Fibroblast of lung (primary cell): ENCODE measurements at regions not wholly inside any gene's neighbourhood (a gene's known extent, or its start where the extent isn't known, plus 50 kb on each side); places are given as distances from the start of the nearest gene placed in this dataset.

ENCODE experiments used
- DNase-seq, 2 donors: peaks; one replicate each; pipeline versions ENCODE4 v3.0.0 to v3.0.0-alpha.2; 2010; ENCODE audit warnings: low read depth in 2 of 2
- H2AFZ ChIP-seq: 2 replicates; pipeline ENCODE4 v1.5.1; 2012; ENCODE audit warnings: low read length, control low read depth, inconsistent platforms
- H3K27ac ChIP-seq: 2 replicates; pipeline ENCODE4 v1.5.1; 2011; ENCODE audit warnings: low read length, control low read depth; ENCODE audit not compliant: insufficient read depth
- H3K27me3 ChIP-seq: 2 replicates; pipeline ENCODE4 v1.5.1; 2011; ENCODE audit warnings: mild to moderate bottlenecking, low read length; ENCODE audit not compliant: control insufficient read depth, insufficient read depth
- H3K36me3 ChIP-seq: 2 replicates; pipeline ENCODE4 v1.5.1; 2011; ENCODE audit warnings: low read length; ENCODE audit not compliant: control insufficient read depth, insufficient read depth
- H3K4me1 ChIP-seq: 2 replicates; pipeline ENCODE4 v1.5.1; 2011; ENCODE audit warnings: low read length; ENCODE audit not compliant: control insufficient read depth, insufficient read depth; ENCODE audit errors: extremely low read depth
- H3K4me2 ChIP-seq: 2 replicates; pipeline ENCODE4 v1.5.1; 2011; ENCODE audit warnings: low read length, control low read depth; ENCODE audit not compliant: insufficient read depth; ENCODE audit errors: extremely low read depth
- H3K4me3 ChIP-seq, 4 experiments: fragments of 200-600 bp in 1 of 4; sonication (generic) in 1 of 4; replicated peaks in 1 of 4; 2 replicates each; pipeline ENCODE4 v1.5.1; 2011 to 2016; ENCODE audit warnings: low read length in 4 of 4, low read depth in 3 of 4, mild to moderate bottlenecking in 3 of 4, control low read depth in 2 of 4, inconsistent platforms in 1 of 4, mixed read lengths in 1 of 4; ENCODE audit not compliant: insufficient read depth in 1 of 4; ENCODE audit errors: control extremely low read depth in 1 of 4
- H3K79me2 ChIP-seq: 2 replicates; pipeline ENCODE4 v1.5.1; 2012; ENCODE audit warnings: mild to moderate bottlenecking, low read length, inconsistent platforms; ENCODE audit not compliant: control insufficient read depth, insufficient read depth
- H3K9ac ChIP-seq: 2 replicates; pipeline ENCODE4 v1.5.1; 2011; ENCODE audit warnings: mild to moderate bottlenecking, low read length, control low read depth; ENCODE audit not compliant: insufficient read depth
- H3K9me3 ChIP-seq: 2 replicates; pipeline ENCODE4 v1.5.1; 2012; ENCODE audit warnings: low read depth, low read length; ENCODE audit not compliant: control insufficient read depth, insufficient read depth
- H4K20me1 ChIP-seq: 2 replicates; pipeline ENCODE4 v1.5.1; 2011; ENCODE audit warnings: low read length; ENCODE audit not compliant: control insufficient read depth, insufficient read depth; ENCODE audit errors: extremely low read depth
- EZH2 ChIP-seq: IDR thresholded peaks from 2 replicates; pipeline ENCODE4 v1.5.1; 2012; ENCODE audit warnings: low read length, control low read depth, mild to moderate bottlenecking; ENCODE audit errors: missing control alignments
- TF ChIP-seq, protein P1 (sequence below), 2 donors: IDR thresholded peaks in 1 of 2; conservative IDR thresholded peaks in 1 of 2; 1 replicate in 1 of 2; 2 replicates in 1 of 2; pipeline ENCODE4 v1.5.1; 2011 to 2012; ENCODE audit warnings: low read length in 2 of 2, control low read depth in 1 of 2, inconsistent platforms in 1 of 2, low read depth in 1 of 2, mild to moderate bottlenecking in 1 of 2

DNA sequence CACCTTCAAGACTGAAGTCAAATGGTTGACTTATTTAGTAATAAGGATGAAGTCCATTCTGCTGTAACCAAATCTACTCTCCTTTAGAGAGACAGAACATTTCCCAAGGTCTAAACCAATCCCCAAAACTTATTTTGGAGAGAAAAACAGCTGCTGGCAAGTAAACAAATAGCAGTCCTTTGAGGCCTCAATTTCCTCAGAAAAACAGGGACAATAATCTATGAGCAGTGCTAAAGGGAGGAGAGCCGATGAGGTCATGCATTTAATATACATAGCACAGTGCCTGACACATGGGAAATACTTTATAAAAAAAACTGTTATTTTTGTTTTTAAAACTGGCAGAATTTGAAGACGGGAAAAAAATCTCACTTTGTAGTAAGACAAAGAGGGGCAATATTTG is 526.0 kb downstream of the EPM2A start:
- TF ChIP-seq, protein P1, sequence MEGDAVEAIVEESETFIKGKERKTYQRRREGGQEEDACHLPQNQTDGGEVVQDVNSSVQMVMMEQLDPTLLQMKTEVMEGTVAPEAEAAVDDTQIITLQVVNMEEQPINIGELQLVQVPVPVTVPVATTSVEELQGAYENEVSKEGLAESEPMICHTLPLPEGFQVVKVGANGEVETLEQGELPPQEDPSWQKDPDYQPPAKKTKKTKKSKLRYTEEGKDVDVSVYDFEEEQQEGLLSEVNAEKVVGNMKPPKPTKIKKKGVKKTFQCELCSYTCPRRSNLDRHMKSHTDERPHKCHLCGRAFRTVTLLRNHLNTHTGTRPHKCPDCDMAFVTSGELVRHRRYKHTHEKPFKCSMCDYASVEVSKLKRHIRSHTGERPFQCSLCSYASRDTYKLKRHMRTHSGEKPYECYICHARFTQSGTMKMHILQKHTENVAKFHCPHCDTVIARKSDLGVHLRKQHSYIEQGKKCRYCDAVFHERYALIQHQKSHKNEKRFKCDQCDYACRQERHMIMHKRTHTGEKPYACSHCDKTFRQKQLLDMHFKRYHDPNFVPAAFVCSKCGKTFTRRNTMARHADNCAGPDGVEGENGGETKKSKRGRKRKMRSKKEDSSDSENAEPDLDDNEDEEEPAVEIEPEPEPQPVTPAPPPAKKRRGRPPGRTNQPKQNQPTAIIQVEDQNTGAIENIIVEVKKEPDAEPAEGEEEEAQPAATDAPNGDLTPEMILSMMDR (conservative IDR thresholded peaks at IDR 0.05 in 1 of 2, IDR thresholded peaks at IDR 0.05 in 1 of 2; ENCODE audit: low read depth in 1 of 2, low read length in 2 of 2): no peak
- TF ChIP-seq EZH2: no peak
- H2AFZ ChIP-seq: no peak overlapping the region
- H3K27ac ChIP-seq: no peak overlapping the region
- no peak overlapping the region for H3K4me2 ChIP-seq
- no peaks in the 10 kb centered on the region for H3K36me3 ChIP-seq
- H3K9me3 ChIP-seq: no peaks in the 10 kb centered on the region
- no peak for DNase-seq
- H3K4me1 ChIP-seq: no peaks in the 10 kb centered on the region
- no peak overlapping the region for H3K9ac ChIP-seq
- H3K79me2 ChIP-seq: no peaks in the 10 kb centered on the region
- no peaks in the 10 kb centered on the region for H4K20me1 ChIP-seq
- no peak overlapping the region for H3K4me3 ChIP-seq
- no peaks in the 10 kb centered on the region for H3K27me3 ChIP-seq

DNA sequence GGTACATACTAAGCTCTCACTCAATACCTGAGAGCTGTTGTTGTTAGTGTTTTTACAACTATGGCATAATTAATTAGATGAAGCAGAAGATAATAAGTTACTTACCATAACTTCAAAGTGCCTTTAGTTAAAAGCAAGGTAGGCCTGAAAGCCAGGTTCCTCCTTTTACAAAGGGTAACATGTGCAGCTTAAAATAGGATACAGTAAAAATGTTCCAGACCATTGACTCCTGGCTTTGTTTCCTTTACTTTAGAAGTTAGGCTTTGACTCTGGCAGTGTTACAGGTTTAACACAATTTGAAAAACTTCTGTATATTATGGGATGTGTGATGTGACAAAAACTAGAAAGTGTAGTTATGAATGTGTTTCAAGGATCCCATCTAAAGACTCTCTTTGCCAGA is 522.5 kb downstream of the EPM2A start:
- Histone ChIP-seq H3K27ac (no peak overlapping the region), H3K9me3 (no peaks in the 10 kb centered on the region), H3K4me3 (no peak overlapping the region), H3K9ac (no peak overlapping the region), H2AFZ (no peak overlapping the region), H4K20me1 (no peaks in the 10 kb centered on the region), H3K4me2 (no peak overlapping the region), H3K4me1 (no peaks in the 10 kb centered on the region), H3K27me3 (no peaks in the 10 kb centered on the region), H3K79me2 (no peaks in the 10 kb centered on the region), H3K36me3 (no peaks in the 10 kb centered on the region)
- TF ChIP-seq EZH2: no peak
- TF ChIP-seq, protein P1 (conservative IDR thresholded peaks at IDR 0.05 in 1 of 2, IDR thresholded peaks at IDR 0.05 in 1 of 2; ENCODE audit: low read depth in 1 of 2, low read length in 2 of 2): no peak
- no peak for DNase-seq

DNA sequence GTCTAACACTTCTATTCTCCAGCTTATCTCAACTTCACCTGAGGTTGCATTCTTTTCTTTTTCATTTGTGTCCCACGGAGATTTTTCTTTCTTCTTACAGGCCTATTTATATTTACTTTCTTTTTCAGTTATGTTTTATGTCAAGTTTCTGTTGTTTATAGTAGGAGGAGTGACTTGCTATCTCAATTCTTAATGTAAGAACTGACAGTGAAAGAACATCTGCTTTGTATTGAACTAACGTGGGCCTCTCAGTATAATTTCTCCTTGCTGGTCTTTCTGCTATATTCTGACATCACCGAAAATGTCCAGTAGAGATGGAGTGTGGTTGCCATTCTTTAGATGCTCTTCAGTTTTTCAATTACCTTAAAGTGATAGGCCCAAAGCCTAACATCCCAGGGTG is 521.7 kb downstream of the EPM2A start:
- H3K9me3 ChIP-seq: no peaks in the 10 kb centered on the region
- no peaks in the 10 kb centered on the region for H3K36me3 ChIP-seq
- H3K4me3 ChIP-seq: no peak overlapping the region
- H4K20me1 ChIP-seq: no peaks in the 10 kb centered on the region
- no peaks in the 10 kb centered on the region for H3K79me2 ChIP-seq
- TF ChIP-seq EZH2: no peak
- TF ChIP-seq, protein P1 (conservative IDR thresholded peaks at IDR 0.05 in 1 of 2, IDR thresholded peaks at IDR 0.05 in 1 of 2; ENCODE audit: low read depth in 1 of 2, low read length in 2 of 2): no peak
- H3K9ac ChIP-seq: no peak overlapping the region
- H2AFZ ChIP-seq: no peak overlapping the region
- DNase-seq: no peak
- no peak overlapping the region for H3K4me2 ChIP-seq
- no peaks in the 10 kb centered on the region for H3K27me3 ChIP-seq
- no peaks in the 10 kb centered on the region for H3K4me1 ChIP-seq
- H3K27ac ChIP-seq: no peak overlapping the region
